Thyroid gland (tissue), 4 donors: ENCODE measurements at regions not wholly inside any gene's neighbourhood (a gene's known extent, or its start where the extent isn't known, plus 50 kb on each side); places are given as distances from the start of the nearest gene placed in this dataset.

Experiments
- DNase-seq, 2 donors: peaks; one replicate each; pipeline ENCODE4 v3.0.0-alpha.2; 2019
- H3K27ac ChIP-seq, 3 donors: fragments of 200-600 bp; sonication (generic); 1 replicate in 2 of 3; 2 replicates in 1 of 3; pipeline ENCODE4 v1.5.1; 2016 to 2019; ENCODE audit warnings: mild to moderate bottlenecking in 1 of 3, moderate library complexity in 1 of 3
- H3K27me3 ChIP-seq: fragments of 200-600 bp; sonication (generic); one replicate; pipeline ENCODE4 v1.5.1; 2019
- H3K36me3 ChIP-seq, 2 donors: fragments of 200-600 bp; sonication (generic); one replicate each; pipeline ENCODE4 v1.5.1; 2016 to 2019
- H3K4me1 ChIP-seq, 2 donors: fragments of 200-600 bp; sonication (generic); one replicate each; pipeline ENCODE4 v1.5.1; 2017 to 2019
- H3K4me3 ChIP-seq, 3 donors: fragments of 200-600 bp; sonication (generic); replicated peaks in 1 of 3; 1 replicate in 2 of 3; 2 replicates in 1 of 3; pipeline ENCODE4 v1.5.1; 2016; ENCODE audit warnings: mild to moderate bottlenecking in 1 of 3
- H3K9me3 ChIP-seq: fragments of 200-600 bp; sonication (generic); one replicate; pipeline ENCODE4 v1.5.1; 2017
- POLR2A ChIP-seq, 2 donors: fragments of 450-650 bp; IDR thresholded peaks; one replicate each; pipeline ENCODE4 v1.6.1; 2017; ENCODE audit warnings: antibody characterized with exemption in 2 of 2, mild to moderate bottlenecking in 2 of 2, moderate library complexity in 1 of 2
- WGBS, 2 donors: methylation state at CpG; one replicate each; pipeline ENCODE4 v1.1.5; 2017; 5-methylcytosine and 5-hydroxymethylcytosine counted together
- intact Hi-C: fragments of 100-400 bp; cut with DNase I; formaldehyde crosslinking; loops from one replicate; pipeline ENCODE4 v1.15.1; 2023
- TF ChIP-seq, protein P1 (sequence below), 6 experiments: fragments of 200-600 bp in 3 of 6; fragments of 450-650 bp in 3 of 6; sonication (generic) in 3 of 6; IDR thresholded peaks; one replicate each; pipeline ENCODE4 v1.5.1; 2016 to 2019; ENCODE audit warnings: antibody characterized with exemption in 6 of 6, mild to moderate bottlenecking in 2 of 6, inconsistent platforms in 1 of 6, moderate library complexity in 1 of 6

DNA sequence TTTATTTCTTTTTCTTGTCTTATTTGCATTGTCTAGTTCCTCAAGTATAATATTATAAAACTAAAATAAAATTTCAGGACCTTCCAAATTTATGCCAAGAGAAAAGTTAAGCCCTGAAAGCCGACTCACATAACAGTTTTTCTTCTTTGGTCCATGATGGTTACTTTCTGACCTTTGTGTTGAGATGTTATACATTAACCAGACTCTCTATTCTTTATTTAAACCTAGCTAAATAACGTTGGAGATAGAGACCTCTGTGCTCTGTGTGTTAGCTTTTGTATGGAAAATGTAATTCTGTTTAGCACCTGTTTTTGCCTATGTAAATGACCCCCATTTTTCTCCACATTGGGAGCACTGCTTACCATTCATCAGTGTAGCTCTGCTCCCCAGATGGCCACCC, 352.4 kb downstream of the CD109 start:
- Histone ChIP-seq H3K36me3 (no peaks in the 10 kb centered on the region), H3K4me1 (no peaks in the 10 kb centered on the region), H3K4me3 (no peak overlapping the region), H3K9me3 (no peaks in the 10 kb centered on the region), H3K27ac (no peak overlapping the region), H3K27me3 (no peaks in the 10 kb centered on the region)
- no peak for TF ChIP-seq POLR2A (IDR thresholded peaks at IDR 0.05)
- TF ChIP-seq, protein P1, sequence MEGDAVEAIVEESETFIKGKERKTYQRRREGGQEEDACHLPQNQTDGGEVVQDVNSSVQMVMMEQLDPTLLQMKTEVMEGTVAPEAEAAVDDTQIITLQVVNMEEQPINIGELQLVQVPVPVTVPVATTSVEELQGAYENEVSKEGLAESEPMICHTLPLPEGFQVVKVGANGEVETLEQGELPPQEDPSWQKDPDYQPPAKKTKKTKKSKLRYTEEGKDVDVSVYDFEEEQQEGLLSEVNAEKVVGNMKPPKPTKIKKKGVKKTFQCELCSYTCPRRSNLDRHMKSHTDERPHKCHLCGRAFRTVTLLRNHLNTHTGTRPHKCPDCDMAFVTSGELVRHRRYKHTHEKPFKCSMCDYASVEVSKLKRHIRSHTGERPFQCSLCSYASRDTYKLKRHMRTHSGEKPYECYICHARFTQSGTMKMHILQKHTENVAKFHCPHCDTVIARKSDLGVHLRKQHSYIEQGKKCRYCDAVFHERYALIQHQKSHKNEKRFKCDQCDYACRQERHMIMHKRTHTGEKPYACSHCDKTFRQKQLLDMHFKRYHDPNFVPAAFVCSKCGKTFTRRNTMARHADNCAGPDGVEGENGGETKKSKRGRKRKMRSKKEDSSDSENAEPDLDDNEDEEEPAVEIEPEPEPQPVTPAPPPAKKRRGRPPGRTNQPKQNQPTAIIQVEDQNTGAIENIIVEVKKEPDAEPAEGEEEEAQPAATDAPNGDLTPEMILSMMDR (IDR thresholded peaks at IDR 0.05): no peak
- no peak for DNase-seq
- WGBS, 2 donors: 55 to 57% methylated on average over 2 of the region's 2 CpGs
- intact Hi-C loops: no loop called here

DNA sequence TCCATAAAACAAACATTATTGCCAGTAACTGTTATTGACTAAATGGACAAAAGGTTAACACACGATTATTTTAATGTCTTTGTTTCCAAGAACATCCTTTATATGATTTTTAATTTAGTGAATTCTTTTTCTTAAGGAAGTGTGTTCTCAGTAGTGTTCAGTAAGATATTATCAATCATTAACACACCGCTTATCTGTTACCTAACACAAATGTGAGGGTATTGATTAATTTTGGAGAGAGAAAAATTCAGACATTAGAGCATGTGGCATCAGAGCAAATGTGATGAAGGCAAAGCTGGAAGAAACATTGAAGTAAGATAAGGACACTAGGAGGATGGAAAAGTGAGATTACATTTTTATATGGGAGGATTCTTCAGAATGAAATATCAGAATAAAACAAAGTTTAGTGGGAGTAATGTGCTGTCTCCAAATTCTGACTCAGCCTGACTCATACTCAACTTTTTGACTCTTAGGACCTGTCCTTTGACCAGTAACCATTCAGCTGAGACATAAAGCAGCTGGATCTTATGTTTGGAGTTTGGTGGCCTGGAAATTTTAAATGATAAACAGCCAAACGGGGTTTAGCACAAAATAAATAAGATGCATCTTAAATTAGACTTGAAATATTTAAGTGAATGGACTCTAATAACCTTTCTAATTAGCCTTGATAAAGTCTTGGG, 348.6 kb downstream of the CD109 start:
- Histone ChIP-seq H3K27ac (no peak overlapping the region), H3K9me3 (no peaks in the 10 kb centered on the region), H3K4me1 (no peaks in the 10 kb centered on the region), H3K4me3 (no peak overlapping the region), H3K27me3 (no peaks in the 10 kb centered on the region), H3K36me3 (no peaks in the 10 kb centered on the region)
- WGBS, 2 donors: 76% methylated on average over 3 of the region's 3 CpGs
- no peak for DNase-seq
- TF ChIP-seq, protein P1 (IDR thresholded peaks at IDR 0.05): no peak
- TF ChIP-seq POLR2A (IDR thresholded peaks at IDR 0.05): no peak
- intact Hi-C loops: no loop called here

DNA sequence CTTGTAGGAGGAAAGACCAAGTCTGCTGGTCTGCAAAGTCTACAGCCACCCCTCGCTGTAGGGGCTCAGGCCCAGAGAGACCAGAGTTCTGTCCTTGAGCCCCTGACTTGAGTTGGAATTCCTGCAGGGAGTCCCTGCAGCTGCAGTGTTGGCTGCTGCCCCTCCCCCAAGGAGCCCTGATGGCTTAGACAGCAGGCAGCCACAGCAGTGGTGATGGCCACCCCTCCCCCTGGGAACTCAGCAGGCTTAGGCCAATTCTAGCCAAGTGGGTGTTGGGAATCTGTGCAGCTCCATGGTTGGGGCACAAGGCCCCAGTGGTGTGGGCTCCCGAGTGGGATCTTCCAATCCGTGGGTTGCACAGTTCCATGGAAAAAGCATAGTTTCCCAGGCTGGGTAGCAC, 345.4 kb downstream of the CD109 start:
- intact Hi-C loops: no loop called here
- TF ChIP-seq, protein P1 (IDR thresholded peaks at IDR 0.05): no peak
- TF ChIP-seq POLR2A (IDR thresholded peaks at IDR 0.05): no peak
- Histone ChIP-seq H3K4me3 (no peak overlapping the region), H3K27me3 (no peaks in the 10 kb centered on the region), H3K9me3 (no peaks in the 10 kb centered on the region), H3K27ac (no peak overlapping the region), H3K4me1 (no peaks in the 10 kb centered on the region), H3K36me3 (no peaks in the 10 kb centered on the region)
- 80 to 92% methylated on average over 2 to 3 of the region's 3 CpGs for WGBS, 2 donors
- DNase-seq: no peak

DNA sequence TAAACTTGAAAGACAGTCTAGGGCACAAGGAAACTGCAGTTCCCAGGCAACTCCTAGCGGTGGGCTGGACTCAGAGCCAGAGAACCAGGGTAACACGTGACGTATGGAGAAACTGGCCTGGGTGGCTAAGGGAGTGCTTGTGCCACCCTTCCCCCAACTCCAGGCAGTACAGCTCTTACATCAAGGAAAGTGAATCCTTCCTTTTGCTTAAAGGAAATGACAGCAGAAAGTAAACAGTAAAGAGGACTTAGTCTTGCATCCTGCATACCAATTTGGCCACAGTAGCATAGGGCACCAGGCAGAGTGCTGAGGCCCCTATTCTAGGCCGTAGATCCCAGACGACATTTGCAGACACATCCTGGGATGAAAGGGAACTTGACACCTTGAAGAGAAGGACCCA, 322.8 kb downstream of the CD109 start:
- H3K9me3 ChIP-seq: no peaks in the 10 kb centered on the region
- H3K4me1 ChIP-seq: no peaks in the 10 kb centered on the region
- WGBS, 2 donors: 62 to 81% methylated on average over 5 of the region's 5 CpGs
- TF ChIP-seq, protein P1 (IDR thresholded peaks at IDR 0.05): no peak
- no peak for TF ChIP-seq POLR2A (IDR thresholded peaks at IDR 0.05)
- H3K36me3 ChIP-seq: no peaks in the 10 kb centered on the region
- intact Hi-C loops: no loop called here
- DNase-seq: no peak
- no peak overlapping the region for H3K27ac ChIP-seq
- H3K4me3 ChIP-seq: no peak overlapping the region
- no peaks in the 10 kb centered on the region for H3K27me3 ChIP-seq

DNA sequence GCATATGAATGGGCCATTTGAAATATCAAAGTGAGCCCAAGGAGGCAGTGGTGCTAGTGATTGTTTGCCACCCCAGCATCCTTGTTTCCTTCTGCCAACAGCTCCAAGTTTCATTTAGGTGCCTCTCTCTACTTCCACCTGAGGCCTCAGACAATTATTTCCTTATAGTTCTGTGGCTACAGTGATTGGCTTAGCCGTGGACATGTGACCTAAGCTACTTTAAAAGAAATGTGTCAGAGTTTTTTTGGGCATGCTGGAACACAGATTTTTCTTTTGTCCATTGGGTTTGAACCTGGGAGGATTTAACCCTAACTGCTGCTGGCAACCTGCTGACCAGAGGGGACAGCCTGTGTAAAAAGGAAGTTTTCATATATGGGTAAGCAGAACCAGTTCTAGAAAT, 319.4 kb downstream of the CD109 start:
- 72% methylated on average over 1 of the region's 1 CpG for WGBS, 2 donors

More for the DNA sequence above, 319.4 kb downstream of the CD109 start:
- H3K4me1 ChIP-seq: no peaks in the 10 kb centered on the region
- DNase-seq: no peak
- intact Hi-C loops: no loop called here
- TF ChIP-seq POLR2A (IDR thresholded peaks at IDR 0.05): no peak
- TF ChIP-seq, protein P1 (IDR thresholded peaks at IDR 0.05): no peak
- H3K9me3 ChIP-seq: no peaks in the 10 kb centered on the region
- no peak overlapping the region for H3K27ac ChIP-seq
- H3K4me3 ChIP-seq: no peak overlapping the region
- no peaks in the 10 kb centered on the region for H3K27me3 ChIP-seq
- no peaks in the 10 kb centered on the region for H3K36me3 ChIP-seq
